Parathyroid adenoma (tissue), 2 donors: ENCODE measurements at regions not wholly inside any gene's neighbourhood (a gene's known extent, or its start where the extent isn't known, plus 50 kb on each side); places are given as distances from the start of the nearest gene placed in this dataset.

Experiments used
- H2AFZ ChIP-seq: fragments of 300-600 bp; sonication (generic); one replicate; pipeline ENCODE4 v1.7.0; 2017; ENCODE audit warnings: antibody characterized with exemption, mild to moderate bottlenecking
- H3K27ac ChIP-seq: fragments of 300-600 bp; sonication (generic); one replicate; pipeline ENCODE4 v1.7.0; 2017
- H3K27me3 ChIP-seq: fragments of 300-600 bp; sonication (generic); one replicate; pipeline ENCODE4 v1.7.0; 2017; ENCODE audit warnings: low read length; ENCODE audit not compliant: control insufficient read depth, insufficient read depth
- H3K36me3 ChIP-seq: fragments of 300-600 bp; sonication (generic); one replicate; pipeline ENCODE4 v1.7.0; 2017; ENCODE audit warnings: low read length; ENCODE audit not compliant: control insufficient read depth, insufficient read depth
- H3K4me1 ChIP-seq: fragments of 300-600 bp; sonication (generic); one replicate; pipeline ENCODE4 v1.7.0; 2017; ENCODE audit warnings: control low read depth
- H3K4me2 ChIP-seq: fragments of 300-600 bp; sonication (generic); one replicate; pipeline ENCODE4 v1.7.0; 2017; ENCODE audit warnings: low read length
- H3K4me3 ChIP-seq: fragments of 300-600 bp; sonication (generic); one replicate; pipeline ENCODE4 v1.7.0; 2017; ENCODE audit warnings: low read depth, low read length
- H3K79me2 ChIP-seq: fragments of 300-600 bp; sonication (generic); one replicate; pipeline ENCODE4 v1.7.0; 2017; ENCODE audit warnings: control low read depth
- H3K9ac ChIP-seq: fragments of 300-600 bp; sonication (generic); one replicate; pipeline ENCODE4 v1.7.0; 2017; ENCODE audit warnings: mild to moderate bottlenecking
- H3K9me3 ChIP-seq: fragments of 300-600 bp; sonication (generic); one replicate; pipeline ENCODE4 v1.7.0; 2017; ENCODE audit warnings: low read length; ENCODE audit not compliant: control insufficient read depth
- TF ChIP-seq, protein P1 (sequence below): fragments of 300-600 bp; sonication (generic); IDR thresholded peaks from one replicate; pipeline ENCODE4 v1.7.0; 2017; ENCODE audit warnings: antibody characterized with exemption, mild to moderate bottlenecking
- donor health status: primary hyperparathyroidism.

DNA sequence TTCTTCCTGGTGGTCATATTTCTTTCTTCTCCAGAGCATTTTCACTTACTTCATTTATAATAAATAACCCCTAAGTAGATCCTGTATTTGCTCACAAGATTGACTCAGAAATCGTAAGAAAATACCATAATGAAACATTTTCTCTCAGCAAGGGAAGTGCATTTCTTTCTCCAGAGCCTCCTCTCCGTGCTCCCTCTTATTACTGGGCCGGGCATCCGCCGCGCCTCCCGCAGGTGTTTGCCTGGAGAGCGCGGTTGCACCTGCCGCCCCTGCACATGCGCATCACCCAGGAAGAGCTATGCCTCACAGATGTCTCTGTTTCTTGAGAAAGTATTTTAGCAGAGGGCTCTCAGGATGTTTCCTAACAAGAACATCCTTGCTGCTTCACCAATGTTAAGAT lies 509.2 kb downstream of the TCERG1L start:
- no peaks in the 10 kb centered on the region for H3K36me3 ChIP-seq
- H3K4me3 ChIP-seq: no peak overlapping the region
- H2AFZ ChIP-seq: no peak overlapping the region
- H3K27ac ChIP-seq: no peak overlapping the region
- H3K9me3 ChIP-seq: no peaks in the 10 kb centered on the region
- no peaks in the 10 kb centered on the region for H3K27me3 ChIP-seq
- H3K79me2 ChIP-seq: no peaks in the 10 kb centered on the region
- H3K4me2 ChIP-seq: no peak overlapping the region
- no peak overlapping the region for H3K9ac ChIP-seq
- no peaks in the 10 kb centered on the region for H3K4me1 ChIP-seq
- TF ChIP-seq, protein P1, sequence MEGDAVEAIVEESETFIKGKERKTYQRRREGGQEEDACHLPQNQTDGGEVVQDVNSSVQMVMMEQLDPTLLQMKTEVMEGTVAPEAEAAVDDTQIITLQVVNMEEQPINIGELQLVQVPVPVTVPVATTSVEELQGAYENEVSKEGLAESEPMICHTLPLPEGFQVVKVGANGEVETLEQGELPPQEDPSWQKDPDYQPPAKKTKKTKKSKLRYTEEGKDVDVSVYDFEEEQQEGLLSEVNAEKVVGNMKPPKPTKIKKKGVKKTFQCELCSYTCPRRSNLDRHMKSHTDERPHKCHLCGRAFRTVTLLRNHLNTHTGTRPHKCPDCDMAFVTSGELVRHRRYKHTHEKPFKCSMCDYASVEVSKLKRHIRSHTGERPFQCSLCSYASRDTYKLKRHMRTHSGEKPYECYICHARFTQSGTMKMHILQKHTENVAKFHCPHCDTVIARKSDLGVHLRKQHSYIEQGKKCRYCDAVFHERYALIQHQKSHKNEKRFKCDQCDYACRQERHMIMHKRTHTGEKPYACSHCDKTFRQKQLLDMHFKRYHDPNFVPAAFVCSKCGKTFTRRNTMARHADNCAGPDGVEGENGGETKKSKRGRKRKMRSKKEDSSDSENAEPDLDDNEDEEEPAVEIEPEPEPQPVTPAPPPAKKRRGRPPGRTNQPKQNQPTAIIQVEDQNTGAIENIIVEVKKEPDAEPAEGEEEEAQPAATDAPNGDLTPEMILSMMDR: no peak

DNA sequence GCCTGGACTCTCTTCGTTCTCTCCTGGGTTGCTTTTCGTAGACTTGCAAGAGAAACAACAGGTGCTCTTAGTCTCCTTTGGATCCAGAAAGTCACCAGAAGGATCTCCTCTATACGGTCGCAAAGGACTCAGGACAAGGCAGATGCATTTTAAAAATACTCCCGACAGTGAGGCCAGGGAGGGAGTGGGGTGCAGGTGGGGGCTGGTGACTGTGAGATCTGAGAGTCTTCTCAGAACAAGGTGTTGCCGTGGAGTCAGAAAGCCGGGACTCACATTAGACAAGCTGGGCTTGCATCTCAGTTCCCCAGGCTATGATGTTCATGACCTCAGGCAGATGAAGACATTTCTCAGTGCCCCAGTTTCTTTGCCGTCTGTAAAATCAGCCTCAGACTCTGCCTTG lies 507.2 kb downstream of the TCERG1L start:
- Histone ChIP-seq H3K79me2 (no peaks in the 10 kb centered on the region), H3K4me2 (no peak overlapping the region), H3K9ac (no peak overlapping the region), H3K9me3 (no peaks in the 10 kb centered on the region), H3K4me3 (no peak overlapping the region), H3K27me3 (no peaks in the 10 kb centered on the region), H3K36me3 (no peaks in the 10 kb centered on the region), H2AFZ (no peak overlapping the region), H3K4me1 (no peaks in the 10 kb centered on the region), H3K27ac (no peak overlapping the region)
- TF ChIP-seq, protein P1: no peak

DNA sequence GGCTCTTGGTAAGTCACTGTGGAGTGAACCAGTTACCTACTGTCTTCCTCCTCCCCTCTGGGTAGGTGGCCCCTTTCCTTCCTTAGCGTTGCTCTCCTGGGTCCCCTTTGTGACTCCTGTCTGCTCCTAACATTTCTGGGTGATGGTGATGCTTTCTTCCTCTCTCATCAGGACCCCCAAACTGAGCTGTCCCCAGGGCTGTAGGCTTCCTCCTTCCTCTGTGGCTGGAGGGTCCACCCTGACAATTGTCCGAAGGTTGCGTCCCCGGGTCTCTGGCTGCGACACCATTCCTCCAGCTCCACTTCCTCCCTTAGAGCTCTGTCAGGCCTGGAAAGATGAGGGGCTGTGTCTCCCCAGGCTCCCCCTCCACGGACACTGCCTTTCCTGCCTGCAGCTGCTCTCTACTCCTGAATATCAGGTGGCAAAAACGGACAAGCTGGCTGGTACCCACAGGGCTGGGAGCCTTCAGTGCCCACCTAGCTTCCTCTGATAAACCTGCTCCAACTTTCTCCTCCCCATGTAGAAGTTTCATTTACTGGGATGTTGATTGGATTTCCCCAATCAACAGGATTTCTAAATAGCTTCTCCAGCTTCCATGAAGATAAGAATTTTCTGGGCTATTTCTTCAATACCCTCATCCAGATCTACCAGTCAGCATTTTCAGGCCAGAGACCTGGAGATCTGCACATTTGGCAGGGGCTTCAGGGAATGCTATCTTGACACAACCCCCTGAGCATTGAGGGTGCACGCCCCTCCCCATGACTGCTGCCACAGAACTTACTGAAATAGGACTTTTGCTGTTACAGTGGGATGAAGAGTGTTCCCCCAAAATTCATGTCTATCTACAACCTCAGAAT lies 506.5 kb downstream of the TCERG1L start:
- TF ChIP-seq, protein P1: no peak
- no peaks in the 10 kb centered on the region for H3K36me3 ChIP-seq
- H3K4me1 ChIP-seq: no peaks in the 10 kb centered on the region
- no peak overlapping the region for H3K4me2 ChIP-seq
- H3K9me3 ChIP-seq: no peaks in the 10 kb centered on the region
- H3K27ac ChIP-seq: no peak overlapping the region
- H3K79me2 ChIP-seq: no peaks in the 10 kb centered on the region
- H3K27me3 ChIP-seq: no peaks in the 10 kb centered on the region
- H3K4me3 ChIP-seq: no peak overlapping the region
- H3K9ac ChIP-seq: no peak overlapping the region
- no peak overlapping the region for H2AFZ ChIP-seq

DNA sequence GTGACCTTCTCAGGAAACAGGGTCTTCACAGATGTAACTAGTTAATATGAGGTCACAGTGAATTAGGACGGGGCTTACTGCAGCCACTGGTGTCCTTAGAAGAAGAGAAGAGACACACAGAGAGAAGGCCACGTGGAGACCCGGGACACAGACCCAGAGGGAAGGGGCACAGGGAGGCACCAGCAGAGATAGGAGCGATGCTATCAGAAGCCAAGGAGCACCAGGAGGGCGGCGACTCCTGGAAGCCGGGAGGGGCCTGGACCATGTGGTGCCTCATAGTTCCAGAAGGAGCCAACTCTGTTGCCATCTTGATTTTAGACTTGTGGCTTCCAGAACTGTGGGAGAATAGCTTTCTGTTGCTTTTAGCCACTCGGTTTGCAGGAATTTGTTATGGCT lies 505.9 kb downstream of the TCERG1L start:
- Histone ChIP-seq H3K36me3 (no peaks in the 10 kb centered on the region), H3K27ac (no peak overlapping the region), H3K9me3 (no peaks in the 10 kb centered on the region), H3K4me2 (no peak overlapping the region), H3K9ac (no peak overlapping the region), H3K4me3 (no peak overlapping the region), H3K79me2 (no peaks in the 10 kb centered on the region), H3K27me3 (no peaks in the 10 kb centered on the region), H3K4me1 (no peaks in the 10 kb centered on the region), H2AFZ (no peak overlapping the region)
- TF ChIP-seq, protein P1: no peak

DNA sequence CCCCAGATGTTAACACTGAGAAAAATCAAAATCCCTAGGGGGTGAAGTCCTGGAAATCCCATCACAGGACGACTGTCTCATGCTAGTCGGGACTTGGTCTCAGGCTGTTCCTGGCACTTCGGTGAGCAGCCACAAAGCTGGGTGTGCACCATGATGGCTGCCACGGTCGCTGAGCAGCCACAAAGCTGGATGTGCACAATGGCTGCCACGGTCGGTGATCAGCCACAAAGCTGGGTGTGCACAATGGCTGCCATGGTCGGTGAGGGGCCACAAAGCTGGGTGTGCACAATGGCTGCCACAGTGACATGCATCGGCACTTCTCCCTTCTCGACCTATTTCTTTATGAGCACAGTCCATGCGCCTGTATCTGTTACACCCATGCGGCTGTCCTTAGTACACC lies 505.1 kb downstream of the TCERG1L start:
- Histone ChIP-seq H3K9ac (no peak overlapping the region), H3K4me1 (no peaks in the 10 kb centered on the region), H3K27me3 (no peaks in the 10 kb centered on the region), H2AFZ (no peak overlapping the region), H3K4me2 (no peak overlapping the region), H3K9me3 (no peaks in the 10 kb centered on the region), H3K27ac (no peak overlapping the region), H3K79me2 (no peaks in the 10 kb centered on the region), H3K4me3 (no peak overlapping the region), H3K36me3 (no peaks in the 10 kb centered on the region)
- TF ChIP-seq, protein P1: no peak
